Glomerular visceral epithelial cell (primary cell): ENCODE measurements at regions not wholly inside any gene's neighbourhood (a gene's known extent, or its start where the extent isn't known, plus 50 kb on each side); places are given as distances from the start of the nearest gene placed in this dataset.
"Not testable (repeated sequence)": the region's sequence is repeated elsewhere in the genome, so short reads cannot be mapped to it uniquely, and the experiment has no call there.

Source experiments
- DNase-seq: peaks from one replicate; pipeline ENCODE4 v3.0.0-alpha.2; 2016; ENCODE audit errors: extremely low spot score

GRCh38 chr2:228519561-228519960 is 338.1 kb upstream of the SPHKAP start:
- no peak for DNase-seq

- DNase-seq: no peak
Observed at GRCh38 chr2:228516019-228516418, 334.5 kb upstream of the SPHKAP start.

GRCh38 chr2:228513480-228513879 is 332.0 kb upstream of the SPHKAP start:
- not testable (repeated sequence) for DNase-seq

- DNase-seq: no peak
Observed at GRCh38 chr2:228509021-228509420, 327.5 kb upstream of the SPHKAP start.

GRCh38 chr2:228507870-228508269 is 326.4 kb upstream of the SPHKAP start:
- DNase-seq: no peak

- no peak for DNase-seq
Observed at GRCh38 chr2:228507231-228507824, 325.8 kb upstream of the SPHKAP start.

GRCh38 chr2:228503731-228504130 is 322.2 kb upstream of the SPHKAP start:
- DNase-seq: no peak

GRCh38 chr2:228493852-228494251 is 312.4 kb upstream of the SPHKAP start:
- DNase-seq: no peak

- DNase-seq: no peak
Observed at GRCh38 chr2:228479014-228479413, 297.5 kb upstream of the SPHKAP start.

GRCh38 chr2:228474466-228474865 is 293.0 kb upstream of the SPHKAP start:
- no peak for DNase-seq

- DNase-seq: no peak
Observed at GRCh38 chr2:228469721-228470120, 288.2 kb upstream of the SPHKAP start.

GRCh38 chr2:228466851-228467250 is 285.4 kb upstream of the SPHKAP start:
- no peak for DNase-seq

GRCh38 chr2:228465408-228465807 is 283.9 kb upstream of the SPHKAP start:
- no peak for DNase-seq

GRCh38 chr2:228458364-228458763 is 276.9 kb upstream of the SPHKAP start:
- DNase-seq: no peak

GRCh38 chr2:228447266-228447915 is 265.9 kb upstream of the SPHKAP start:
- DNase-seq: no peak

- no peak for DNase-seq
Observed at GRCh38 chr2:228446734-228447133, 265.2 kb upstream of the SPHKAP start.

GRCh38 chr2:228444161-228444560 is 262.7 kb upstream of the SPHKAP start:
- no peak for DNase-seq

GRCh38 chr2:228433721-228434120 is 252.2 kb upstream of the SPHKAP start:
- no peak for DNase-seq

- DNase-seq: no peak
Observed at GRCh38 chr2:228432116-228432515, 250.6 kb upstream of the SPHKAP start.

- DNase-seq: no peak
Observed at GRCh38 chr2:228430986-228431385, 249.5 kb upstream of the SPHKAP start.

GRCh38 chr2:228426502-228427216 is 245.2 kb upstream of the SPHKAP start:
- DNase-seq: no peak

GRCh38 chr2:228425411-228426060 is 244.0 kb upstream of the SPHKAP start:
- not testable (repeated sequence) for DNase-seq

- no peak for DNase-seq
Observed at GRCh38 chr2:228417956-228418355, 236.5 kb upstream of the SPHKAP start.
